ENCODE measurements at regions not wholly inside any gene's neighbourhood (a gene's known extent, or its start where the extent isn't known, plus 50 kb on each side); places are given as distances from the start of the nearest gene placed in this dataset.

- TF ChIP-seq CTCF (IDR thresholded peaks at IDR 0.05) = no peak
- Histone ChIP-seq H3K27me3 (no peaks in the 10 kb centered on the region), H3K27ac (no peak overlapping the region), H3K9me3 (no peaks in the 10 kb centered on the region), H3K4me1 (ENCODE audit: control insufficient read depth in 1 of 2, insufficient read depth in 1 of 2, low read depth in 1 of 2, low read length in 1 of 2) (no peaks in the 10 kb centered on the region), H3K36me3 (no peaks in the 10 kb centered on the region), H3K4me3 (ENCODE audit: low read depth in 1 of 2, low read length in 1 of 2) (no peak overlapping the region)
Observed at GRCh38 chr14:85085981-85086380, 444.0 kb upstream of the FLRT2 start.

GRCh38 chr14:85087201-85087600, 442.7 kb upstream of the FLRT2 start:
- H3K9me3 ChIP-seq = no peaks in the 10 kb centered on the region
- H3K27ac ChIP-seq = no peak overlapping the region
- no peak overlapping the region for H3K4me3 ChIP-seq (ENCODE audit: low read depth in 1 of 2, low read length in 1 of 2)
- H3K4me1 ChIP-seq (ENCODE audit: control insufficient read depth in 1 of 2, insufficient read depth in 1 of 2, low read depth in 1 of 2, low read length in 1 of 2) = no peaks in the 10 kb centered on the region
- no peaks in the 10 kb centered on the region for H3K36me3 ChIP-seq
- H3K27me3 ChIP-seq = no peaks in the 10 kb centered on the region
- TF ChIP-seq CTCF (IDR thresholded peaks at IDR 0.05) = no peak

- Histone ChIP-seq H3K9me3 (no peaks in the 10 kb centered on the region), H3K27me3 (no peaks in the 10 kb centered on the region), H3K4me3 (ENCODE audit: low read depth in 1 of 2, low read length in 1 of 2) (no peak overlapping the region), H3K27ac (no peak overlapping the region), H3K36me3 (no peaks in the 10 kb centered on the region), H3K4me1 (ENCODE audit: control insufficient read depth in 1 of 2, insufficient read depth in 1 of 2, low read depth in 1 of 2, low read length in 1 of 2) (no peaks in the 10 kb centered on the region)
- no peak for TF ChIP-seq CTCF (IDR thresholded peaks at IDR 0.05)
Observed at GRCh38 chr14:85088192-85088591, 441.8 kb upstream of the FLRT2 start.

GRCh38 chr14:85090681-85091080, 439.3 kb upstream of the FLRT2 start:
- TF ChIP-seq CTCF (IDR thresholded peaks at IDR 0.05) = no peak
- Histone ChIP-seq H3K9me3 (no peaks in the 10 kb centered on the region), H3K4me1 (ENCODE audit: control insufficient read depth in 1 of 2, insufficient read depth in 1 of 2, low read depth in 1 of 2, low read length in 1 of 2) (no peaks in the 10 kb centered on the region), H3K4me3 (ENCODE audit: low read depth in 1 of 2, low read length in 1 of 2) (no peak overlapping the region), H3K27me3 (no peaks in the 10 kb centered on the region), H3K36me3 (no peaks in the 10 kb centered on the region), H3K27ac (no peak overlapping the region)

- no peaks in the 10 kb centered on the region for H3K36me3 ChIP-seq
- no peaks in the 10 kb centered on the region for H3K4me1 ChIP-seq (ENCODE audit: control insufficient read depth in 1 of 2, insufficient read depth in 1 of 2, low read depth in 1 of 2, low read length in 1 of 2)
- no peaks in the 10 kb centered on the region for H3K27me3 ChIP-seq
- H3K4me3 ChIP-seq (ENCODE audit: low read depth in 1 of 2, low read length in 1 of 2) = no peak overlapping the region
- no peak for TF ChIP-seq CTCF (IDR thresholded peaks at IDR 0.05)
- no peaks in the 10 kb centered on the region for H3K9me3 ChIP-seq
- H3K27ac ChIP-seq = no peak overlapping the region
Observed at GRCh38 chr14:85093631-85094330, 436.2 kb upstream of the FLRT2 start.
